Calu3 (cell line): ENCODE measurements at regions not wholly inside any gene's neighbourhood (a gene's known extent, or its start where the extent isn't known, plus 50 kb on each side); places are given as distances from the start of the nearest gene placed in this dataset.

Experiments
- BruUV-seq: library from RNA; stranded (reverse); fragments of 400-500 nt; replicated peaks from 2 replicates; lab custom pipeline; 2021; lab: Mats Ljungman, UMichigan
- CTCF ChIA-PET: fragments of 300-600 bp; sonication (Branson Sonifier 250); formaldehyde crosslinking; loops from one replicate; lab custom pipeline; 2022; ENCODE audit warnings: antibody characterized with exemption; lab: Charles Lee
- DNase-seq: peaks from one replicate; pipeline ENCODE4 v3.0.0; 2022
- H3K27ac Mint-ChIP-seq: one replicate; pipeline ENCODE4 v1.8.0; 2022; ENCODE audit warnings: mixed read lengths; ENCODE audit not compliant: unreplicated experiment
- H3K27me3 Mint-ChIP-seq: one replicate; pipeline ENCODE4 v1.8.0; 2022; ENCODE audit warnings: mixed read lengths; ENCODE audit not compliant: unreplicated experiment
- H3K36me3 Mint-ChIP-seq: one replicate; pipeline ENCODE4 v1.8.0; 2022; ENCODE audit warnings: mild to moderate bottlenecking, moderate library complexity, mixed read lengths; ENCODE audit not compliant: insufficient read depth, unreplicated experiment
- H3K4me1 Mint-ChIP-seq: one replicate; pipeline ENCODE4 v1.8.0; 2022; ENCODE audit warnings: mild to moderate bottlenecking, low read depth, mixed read lengths; ENCODE audit not compliant: unreplicated experiment
- H3K4me3 Mint-ChIP-seq: one replicate; pipeline ENCODE4 v1.8.0; 2022; ENCODE audit warnings: mild to moderate bottlenecking, low read depth, moderate library complexity, mixed read lengths; ENCODE audit not compliant: unreplicated experiment
- H3K9me3 Mint-ChIP-seq: one replicate; pipeline ENCODE4 v1.8.0; 2022; ENCODE audit warnings: low read depth, mixed read lengths; ENCODE audit not compliant: unreplicated experiment
- intact Hi-C: fragments of 100-400 bp; cut with micrococcal nuclease; formaldehyde crosslinking; loops from one replicate; pipeline ENCODE4 v1.10.0; 2022; ENCODE audit not compliant: unreplicated experiment
- TF ChIP-seq, protein P1 (sequence below): fragments of 200-600 bp; IDR thresholded peaks from one replicate; pipeline ENCODE4 v1.8.0; 2022; ENCODE audit warnings: antibody characterized with exemption; ENCODE audit not compliant: unreplicated experiment

DNA sequence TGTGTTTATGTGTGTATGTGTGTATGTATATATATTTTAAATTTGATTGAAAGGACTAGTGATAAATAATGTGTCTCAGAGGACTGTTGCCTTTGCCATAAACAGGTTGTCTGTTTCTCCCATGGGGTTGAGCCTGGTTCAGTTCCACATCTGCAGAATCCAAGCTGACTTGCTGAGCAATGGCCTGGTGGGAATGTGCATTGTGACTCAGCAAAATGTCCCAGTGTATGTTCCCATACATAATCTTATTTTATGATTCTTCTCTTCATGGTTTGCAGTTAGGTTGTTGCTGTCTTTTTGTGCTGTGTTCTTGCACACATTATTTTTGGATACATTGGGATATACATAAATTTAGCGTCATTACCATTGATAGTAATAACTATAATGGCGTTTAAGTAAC is 115.6 kb upstream of the SLC24A3 start:
- Mint-ChIP-seq H3K36me3 (no peaks in the 10 kb centered on the region), H3K9me3 (no peaks in the 10 kb centered on the region)

DNA sequence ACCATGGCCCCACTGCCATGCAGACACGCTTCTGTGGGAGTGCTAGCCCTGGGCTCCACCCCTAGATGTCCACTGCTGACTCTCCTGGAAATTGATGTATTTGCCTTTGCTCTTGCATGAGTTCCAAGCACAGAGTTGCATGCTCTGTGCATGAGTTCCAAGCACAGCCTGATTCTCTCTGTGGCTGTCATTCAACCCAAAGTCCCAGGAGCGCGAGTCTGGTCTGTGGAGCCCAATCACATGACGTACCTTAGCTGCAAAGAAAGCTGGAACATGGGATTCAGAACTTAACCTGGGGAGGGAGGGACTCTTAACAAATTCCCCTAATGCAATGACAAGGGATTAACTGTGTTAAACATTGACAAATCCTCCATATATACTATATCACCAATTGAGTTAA is 114.3 kb upstream of the SLC24A3 start:
- H3K27me3 Mint-ChIP-seq, result no peaks in the 10 kb centered on the region
- H3K27ac Mint-ChIP-seq, result no peak overlapping the region
- H3K9me3 Mint-ChIP-seq, result no peaks in the 10 kb centered on the region
- no peak for DNase-seq
- no peaks in the 10 kb centered on the region for H3K4me1 Mint-ChIP-seq
- TF ChIP-seq, protein P1, sequence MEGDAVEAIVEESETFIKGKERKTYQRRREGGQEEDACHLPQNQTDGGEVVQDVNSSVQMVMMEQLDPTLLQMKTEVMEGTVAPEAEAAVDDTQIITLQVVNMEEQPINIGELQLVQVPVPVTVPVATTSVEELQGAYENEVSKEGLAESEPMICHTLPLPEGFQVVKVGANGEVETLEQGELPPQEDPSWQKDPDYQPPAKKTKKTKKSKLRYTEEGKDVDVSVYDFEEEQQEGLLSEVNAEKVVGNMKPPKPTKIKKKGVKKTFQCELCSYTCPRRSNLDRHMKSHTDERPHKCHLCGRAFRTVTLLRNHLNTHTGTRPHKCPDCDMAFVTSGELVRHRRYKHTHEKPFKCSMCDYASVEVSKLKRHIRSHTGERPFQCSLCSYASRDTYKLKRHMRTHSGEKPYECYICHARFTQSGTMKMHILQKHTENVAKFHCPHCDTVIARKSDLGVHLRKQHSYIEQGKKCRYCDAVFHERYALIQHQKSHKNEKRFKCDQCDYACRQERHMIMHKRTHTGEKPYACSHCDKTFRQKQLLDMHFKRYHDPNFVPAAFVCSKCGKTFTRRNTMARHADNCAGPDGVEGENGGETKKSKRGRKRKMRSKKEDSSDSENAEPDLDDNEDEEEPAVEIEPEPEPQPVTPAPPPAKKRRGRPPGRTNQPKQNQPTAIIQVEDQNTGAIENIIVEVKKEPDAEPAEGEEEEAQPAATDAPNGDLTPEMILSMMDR, result no peak
- no TSS peak for BruUV-seq
- no peak overlapping the region for H3K4me3 Mint-ChIP-seq
- H3K36me3 Mint-ChIP-seq, result no peaks in the 10 kb centered on the region
- intact Hi-C loops, result no loop called here
- CTCF ChIA-PET, result no interaction called here

More for the DNA sequence above, 115.6 kb upstream of the SLC24A3 start:
- no peak for DNase-seq
- H3K4me1 Mint-ChIP-seq, result no peaks in the 10 kb centered on the region
- intact Hi-C loops, result no loop called here
- no TSS peak for BruUV-seq
- H3K4me3 Mint-ChIP-seq, result no peak overlapping the region
- TF ChIP-seq, protein P1, result no peak
- H3K27me3 Mint-ChIP-seq, result no peaks in the 10 kb centered on the region
- CTCF ChIA-PET, result no interaction called here
- H3K27ac Mint-ChIP-seq, result no peak overlapping the region

DNA sequence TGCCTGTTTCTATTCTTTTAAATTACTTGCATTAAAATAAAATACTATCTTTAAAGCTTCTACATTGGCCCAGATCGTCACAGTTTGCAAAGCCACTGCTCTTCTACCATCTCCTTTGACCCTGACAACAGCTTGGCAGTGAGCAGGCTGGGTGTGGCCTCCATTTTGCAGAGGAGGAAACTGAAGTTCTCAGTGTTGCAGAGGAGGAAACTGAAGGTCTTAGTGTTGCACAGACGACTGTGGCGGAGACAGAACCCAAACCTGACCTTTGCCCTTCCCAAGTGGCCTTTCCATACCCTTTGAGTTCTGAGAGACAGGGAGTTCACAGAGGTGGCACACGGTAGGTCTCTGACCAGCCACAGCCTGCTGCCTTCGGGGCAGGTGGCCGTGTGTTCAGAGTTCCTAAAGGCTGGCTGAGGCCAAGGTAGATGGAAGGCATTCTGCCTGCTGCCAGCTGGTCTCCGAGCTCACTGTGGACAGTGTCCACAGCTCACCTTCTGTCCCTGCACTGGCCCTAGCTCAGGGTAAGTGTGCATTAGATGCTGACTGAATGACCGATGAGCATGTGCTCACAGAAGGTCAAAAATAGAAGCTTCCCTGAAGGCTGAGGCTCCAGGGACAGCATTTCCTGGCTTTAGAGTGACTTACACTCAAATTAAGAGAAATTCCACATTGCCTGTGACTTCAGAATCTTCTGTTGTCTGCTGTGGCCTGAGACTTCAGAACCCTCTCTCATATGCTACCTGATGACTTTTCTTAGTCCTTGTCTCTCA is 113.5 kb upstream of the SLC24A3 start:
- BruUV-seq, result no TSS peak
- CTCF ChIA-PET, result interaction anchor here (0.6 kb wide), 1 partner anchor 12 kb away, joined by 5 read pairs; no protein-coding TSS in a partner anchor

DNA sequence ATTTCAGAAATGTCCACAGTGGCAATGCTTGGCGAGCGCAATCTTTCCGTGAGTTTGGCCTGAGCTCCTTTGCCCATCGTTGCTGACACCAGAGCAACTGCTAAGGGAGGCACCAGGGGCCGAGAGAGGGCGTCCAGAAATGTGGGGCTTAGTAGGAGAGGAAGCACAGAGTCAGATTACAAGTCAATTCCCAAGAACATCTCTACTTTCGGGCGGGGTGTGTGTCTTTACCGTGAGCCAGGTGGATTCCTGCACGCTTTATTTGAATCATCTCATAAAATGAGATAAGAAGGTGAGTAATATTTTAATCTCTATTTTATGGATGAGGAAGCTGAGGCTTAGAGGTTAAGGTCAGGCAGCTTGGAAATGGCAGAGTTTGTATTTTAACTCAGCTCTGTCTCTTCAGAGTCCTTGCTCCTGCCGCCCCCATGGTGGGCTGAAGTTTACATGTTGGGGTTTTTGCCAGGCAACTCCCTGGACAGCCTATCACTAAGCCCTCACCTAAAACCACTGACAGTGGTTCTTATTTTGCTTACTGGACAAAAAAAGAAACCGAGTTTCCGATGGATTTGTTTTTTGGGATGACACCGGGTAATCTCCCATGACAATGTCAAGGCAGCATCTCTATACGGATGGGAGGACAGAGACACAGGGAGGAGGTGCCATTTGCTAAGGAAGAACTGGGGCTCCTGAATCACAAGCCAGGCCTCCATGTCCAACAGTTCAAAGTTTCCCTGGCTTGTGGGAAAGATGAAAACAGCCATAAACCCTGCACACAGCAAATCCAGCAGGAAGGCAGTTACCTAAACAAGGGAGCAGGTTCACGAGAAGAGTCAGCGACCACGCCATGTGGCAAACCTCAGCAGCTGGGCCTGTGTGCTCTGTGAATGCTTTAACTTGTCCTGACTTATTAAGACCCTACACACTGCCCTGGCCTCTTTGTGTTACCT is 112.6 kb upstream of the SLC24A3 start:
- DNase-seq, result no peak
- Mint-ChIP-seq H3K27me3 (no peaks in the 10 kb centered on the region), H3K4me1 (no peaks in the 10 kb centered on the region), H3K9me3 (no peaks in the 10 kb centered on the region), H3K27ac (no peak overlapping the region), H3K36me3 (no peaks in the 10 kb centered on the region), H3K4me3 (no peak overlapping the region)
- CTCF ChIA-PET, result interaction anchor here (0.6 kb wide), 1 partner anchor 11 kb away, joined by 5 read pairs; no protein-coding TSS in a partner anchor
- intact Hi-C loops, result no loop called here
- BruUV-seq, result no TSS peak
- TF ChIP-seq, protein P1, result no peak

More for the DNA sequence above, 113.5 kb upstream of the SLC24A3 start:
- H3K36me3 Mint-ChIP-seq, result no peaks in the 10 kb centered on the region
- H3K27me3 Mint-ChIP-seq, result no peaks in the 10 kb centered on the region
- TF ChIP-seq, protein P1, result no peak
- H3K9me3 Mint-ChIP-seq, result no peaks in the 10 kb centered on the region
- H3K27ac Mint-ChIP-seq, result no peak overlapping the region
- intact Hi-C loops, result no loop called here
- H3K4me1 Mint-ChIP-seq, result no peaks in the 10 kb centered on the region
- no peak for DNase-seq
- H3K4me3 Mint-ChIP-seq, result no peak overlapping the region
